NOMO-1 treated with dmso at 0.1 percent for 144 hours (cell line): ENCODE measurements at regions not wholly inside any gene's neighbourhood (a gene's known extent, or its start where the extent isn't known, plus 50 kb on each side); places are given as distances from the start of the nearest gene placed in this dataset.

Source experiments
- DNase-seq: peaks from one replicate; lab custom pipeline; 2025; ENCODE audit not compliant: unreplicated experiment; lab: John Stamatoyannopoulos, UW

GRCh38 chr9:89806371-89807100 is 201.7 kb downstream of the GADD45G start:
- DNase-seq: no peak

GRCh38 chr9:89807101-89807395 is 202.2 kb downstream of the GADD45G start:
- DNase-seq: no peak

GRCh38 chr9:89807682-89808075 is 202.9 kb downstream of the GADD45G start:
- DNase-seq: no peak

- DNase-seq: no peak
These were observed 203.4 kb downstream of the GADD45G start for GRCh38 chr9:89808076-89808755.

- DNase-seq: no peak
These were observed 204.0 kb downstream of the GADD45G start for GRCh38 chr9:89808756-89809181.

GRCh38 chr9:89810431-89810830 is 205.6 kb downstream of the GADD45G start:
- no peak for DNase-seq

- no peak for DNase-seq
These were observed 206.5 kb downstream of the GADD45G start for GRCh38 chr9:89811356-89811755.

- DNase-seq: no peak
These were observed 207.2 kb downstream of the GADD45G start for GRCh38 chr9:89811886-89812450.

GRCh38 chr9:89812556-89813181 is 207.9 kb downstream of the GADD45G start:
- no peak for DNase-seq

- DNase-seq: no peak
These were observed 208.7 kb downstream of the GADD45G start for GRCh38 chr9:89813482-89813881.

- no peak for DNase-seq
These were observed 209.7 kb downstream of the GADD45G start for GRCh38 chr9:89814340-89815040.

GRCh38 chr9:89815061-89815902 is 210.5 kb downstream of the GADD45G start:
- DNase-seq: no peak

GRCh38 chr9:89815903-89816573 is 211.2 kb downstream of the GADD45G start:
- no peak for DNase-seq

- no peak for DNase-seq
These were observed 212.5 kb downstream of the GADD45G start for GRCh38 chr9:89817151-89817950.

GRCh38 chr9:89820337-89820736 is 215.5 kb downstream of the GADD45G start:
- no peak for DNase-seq

GRCh38 chr9:89821081-89821480 is 216.3 kb downstream of the GADD45G start:
- DNase-seq: no peak

GRCh38 chr9:89822996-89823395 is 218.2 kb downstream of the GADD45G start:
- no peak for DNase-seq

GRCh38 chr9:89825669-89826068 is 220.9 kb downstream of the GADD45G start:
- DNase-seq: no peak

- DNase-seq: no peak
These were observed 221.4 kb downstream of the GADD45G start for GRCh38 chr9:89826186-89826585.
